ENCODE measurements at regions not wholly inside any gene's neighbourhood (a gene's known extent, or its start where the extent isn't known, plus 50 kb on each side); places are given as distances from the start of the nearest gene placed in this dataset.

- Histone ChIP-seq H3K36me3 (no peaks in the 10 kb centered on the region), H3K27ac (replicated peaks in 1 of 4) (no peak overlapping the region), H3K27me3 (peaks cover 0 to 6% (median 0%) of the 10 kb centered on the region in 4 donors), H3K9me3 (no peaks in the 10 kb centered on the region), H3K4me3 (no peak overlapping the region), H3K4me1 (peaks cover 0 to 6% (median 4%) of the 10 kb centered on the region in 4 donors)
- TF ChIP-seq EP300 (IDR thresholded peaks at IDR 0.05): no peak
- TF ChIP-seq POLR2AphosphoS5 (IDR thresholded peaks at IDR 0.05): no peak
- TF ChIP-seq, protein P1, sequence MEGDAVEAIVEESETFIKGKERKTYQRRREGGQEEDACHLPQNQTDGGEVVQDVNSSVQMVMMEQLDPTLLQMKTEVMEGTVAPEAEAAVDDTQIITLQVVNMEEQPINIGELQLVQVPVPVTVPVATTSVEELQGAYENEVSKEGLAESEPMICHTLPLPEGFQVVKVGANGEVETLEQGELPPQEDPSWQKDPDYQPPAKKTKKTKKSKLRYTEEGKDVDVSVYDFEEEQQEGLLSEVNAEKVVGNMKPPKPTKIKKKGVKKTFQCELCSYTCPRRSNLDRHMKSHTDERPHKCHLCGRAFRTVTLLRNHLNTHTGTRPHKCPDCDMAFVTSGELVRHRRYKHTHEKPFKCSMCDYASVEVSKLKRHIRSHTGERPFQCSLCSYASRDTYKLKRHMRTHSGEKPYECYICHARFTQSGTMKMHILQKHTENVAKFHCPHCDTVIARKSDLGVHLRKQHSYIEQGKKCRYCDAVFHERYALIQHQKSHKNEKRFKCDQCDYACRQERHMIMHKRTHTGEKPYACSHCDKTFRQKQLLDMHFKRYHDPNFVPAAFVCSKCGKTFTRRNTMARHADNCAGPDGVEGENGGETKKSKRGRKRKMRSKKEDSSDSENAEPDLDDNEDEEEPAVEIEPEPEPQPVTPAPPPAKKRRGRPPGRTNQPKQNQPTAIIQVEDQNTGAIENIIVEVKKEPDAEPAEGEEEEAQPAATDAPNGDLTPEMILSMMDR (IDR thresholded peaks at IDR 0.05): no peak
- no peak for TF ChIP-seq POLR2A (IDR thresholded peaks at IDR 0.05; ENCODE audit: low read depth)
- DNase-seq (ENCODE audit: extremely low spot score): peak; percentile 89
- 67% methylated on average over 2 of the region's 8 CpGs for WGBS
- intact Hi-C loops (cut with DNase I): no loop called here
Observed at GRCh38 chr9:129280623-129281271, 102.7 kb upstream of the IER5L start.

DNA sequence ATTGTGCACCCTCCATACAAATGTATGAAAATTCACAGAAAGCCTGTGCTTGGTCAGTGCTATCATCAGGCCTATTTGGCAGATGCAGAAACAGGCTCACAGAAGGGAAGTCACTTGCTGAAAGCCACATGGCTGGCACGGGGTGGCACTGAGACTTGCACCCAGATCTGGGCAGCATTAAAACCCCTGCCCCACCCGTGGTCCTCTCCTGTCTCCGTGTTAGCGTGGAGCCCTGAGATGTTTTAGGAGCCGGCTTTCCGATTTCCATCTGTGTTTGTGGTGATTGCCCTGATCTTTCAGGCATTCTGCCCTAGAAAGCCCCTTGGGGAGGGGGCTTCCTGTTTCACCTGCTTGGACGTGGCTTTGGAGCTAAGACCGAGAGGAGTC, 102.2 kb upstream of the IER5L start:
- peaks cover 0 to 6% (median 4%) of the 10 kb centered on the region in 4 donors for H3K4me1 ChIP-seq
- H3K36me3 ChIP-seq: no peaks in the 10 kb centered on the region
- no peaks in the 10 kb centered on the region for H3K9me3 ChIP-seq
- intact Hi-C loops (cut with DNase I): no loop called here
- peaks cover 0 to 10% (median 0%) of the 10 kb centered on the region in 4 donors for H3K27me3 ChIP-seq
- peak; percentile 53 for DNase-seq (ENCODE audit: extremely low spot score)
- no peak overlapping the region for H3K27ac ChIP-seq (replicated peaks in 1 of 4)
- H3K4me3 ChIP-seq: no peak overlapping the region
- 93% methylated on average over 8 of the region's 8 CpGs for WGBS
- TF ChIP-seq EP300 (IDR thresholded peaks at IDR 0.05) (no peak), POLR2AphosphoS5 (IDR thresholded peaks at IDR 0.05) (no peak), POLR2A (IDR thresholded peaks at IDR 0.05; ENCODE audit: low read depth) (no peak)
- TF ChIP-seq, protein P1 (IDR thresholded peaks at IDR 0.05): no peak

DNA sequence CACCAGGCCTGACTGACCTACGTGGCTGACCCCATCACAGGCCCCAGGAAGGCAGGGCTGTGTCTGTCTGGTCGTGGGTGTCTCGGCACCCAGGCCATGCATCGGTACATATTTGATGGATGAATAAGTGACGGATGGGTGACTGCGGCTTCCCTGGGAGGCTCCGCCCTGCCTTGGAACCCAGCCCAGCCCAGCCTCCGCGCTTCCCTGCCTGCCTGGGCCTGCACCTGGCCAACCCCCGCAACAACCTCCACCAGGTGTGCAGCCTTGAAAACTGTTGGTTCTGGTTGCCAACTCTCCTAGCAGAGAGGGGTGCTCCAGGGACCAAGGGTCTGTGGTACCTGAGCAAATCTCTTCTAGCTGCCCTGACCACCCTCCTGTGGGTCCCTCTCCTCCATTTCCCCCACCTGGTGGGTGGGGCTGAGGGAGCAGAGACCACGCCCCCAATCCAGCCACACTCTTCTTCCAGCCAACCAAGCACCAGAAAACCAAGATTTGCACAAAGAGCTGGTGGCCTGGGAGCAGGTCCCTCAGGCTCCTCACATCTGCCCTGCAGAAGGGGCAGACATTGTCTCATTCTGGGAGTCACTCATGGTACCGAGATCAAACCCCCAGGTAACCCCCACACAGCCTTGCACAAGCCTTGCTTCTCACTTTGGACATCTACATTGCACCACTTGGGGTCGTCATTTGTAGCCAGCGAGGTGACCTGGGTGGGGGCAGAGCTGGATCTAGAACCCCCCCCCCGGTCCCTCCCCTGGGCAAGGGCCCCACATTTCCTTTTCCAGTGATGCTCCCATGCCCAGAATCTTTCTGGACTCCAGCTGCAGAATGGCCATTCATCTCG, 100.6 kb upstream of the IER5L start:
- intact Hi-C loops (cut with DNase I): no loop called here
- Histone ChIP-seq H3K4me1 (peaks cover 0 to 5% (median 4%) of the 10 kb centered on the region in 4 donors), H3K9me3 (no peaks in the 10 kb centered on the region), H3K27ac (replicated peaks in 1 of 4) (no peak overlapping the region), H3K36me3 (no peaks in the 10 kb centered on the region), H3K4me3 (no peak overlapping the region), H3K27me3 (peaks cover 0 to 10% (median 0%) of the 10 kb centered on the region in 4 donors)
- 81% methylated on average over 5 of the region's 16 CpGs for WGBS
- TF ChIP-seq POLR2A (IDR thresholded peaks at IDR 0.05; ENCODE audit: low read depth): no peak
- TF ChIP-seq POLR2AphosphoS5 (IDR thresholded peaks at IDR 0.05): no peak
- TF ChIP-seq, protein P1 (IDR thresholded peaks at IDR 0.05): no peak
- TF ChIP-seq EP300 (IDR thresholded peaks at IDR 0.05): no peak
- DNase-seq (ENCODE audit: extremely low spot score): peak; percentile 68

DNA sequence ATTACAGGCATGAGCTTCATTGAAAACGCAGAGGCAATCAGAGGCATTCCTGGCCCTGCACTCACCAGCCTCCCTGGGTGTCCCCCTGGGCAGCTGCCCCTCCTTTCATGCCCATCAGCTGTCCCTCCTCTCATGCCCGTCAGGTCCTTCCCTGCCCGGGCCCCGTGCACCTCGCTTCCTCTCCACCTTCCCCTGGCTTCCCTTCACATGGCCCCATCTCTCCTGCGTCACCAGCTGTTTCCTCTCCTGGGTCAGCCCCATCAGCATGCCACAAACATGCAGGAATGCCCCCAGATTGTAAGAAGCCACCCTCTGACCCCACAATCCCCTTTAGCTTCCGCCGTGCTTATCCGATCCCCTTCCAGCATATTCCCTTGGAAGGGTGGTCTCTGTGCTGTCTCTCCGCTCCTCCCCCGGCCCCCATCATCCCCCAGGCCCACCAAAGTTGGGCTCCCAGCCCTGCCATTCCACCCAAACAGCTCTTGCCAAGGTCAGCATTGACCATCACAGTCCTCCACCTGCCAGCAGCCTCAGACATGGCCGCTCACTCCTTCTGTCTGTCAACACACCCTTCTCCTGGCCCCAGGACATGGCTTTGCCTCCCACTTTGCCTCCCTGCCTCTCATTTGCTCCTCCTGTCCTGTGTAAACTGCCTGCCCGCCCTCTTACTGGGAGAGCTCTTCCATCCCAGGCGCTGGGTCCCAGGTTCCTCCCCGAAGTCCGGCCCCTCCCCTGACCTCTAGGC, 98.6 kb upstream of the IER5L start:
- no peaks in the 10 kb centered on the region for H3K36me3 ChIP-seq
- H3K4me3 ChIP-seq: no peak overlapping the region
- WGBS: 84% methylated on average over 16 of the region's 16 CpGs
- no peak overlapping the region for H3K27ac ChIP-seq (replicated peaks in 1 of 4)
- no peak for TF ChIP-seq POLR2AphosphoS5 (IDR thresholded peaks at IDR 0.05)
- TF ChIP-seq, protein P1 (IDR thresholded peaks at IDR 0.05): no peak
- TF ChIP-seq EP300 (IDR thresholded peaks at IDR 0.05): no peak
- TF ChIP-seq POLR2A (IDR thresholded peaks at IDR 0.05; ENCODE audit: low read depth): no peak
- no peak for DNase-seq (ENCODE audit: extremely low spot score)
- peaks cover 0 to 10% (median 0%) of the 10 kb centered on the region in 4 donors for H3K27me3 ChIP-seq
- no peaks in the 10 kb centered on the region for H3K9me3 ChIP-seq
- intact Hi-C loops (cut with DNase I): no loop called here
- peaks cover 0 to 1% (median under 1%) of the 10 kb centered on the region in 4 donors for H3K4me1 ChIP-seq

All from esophagus muscularis mucosa (tissue), 4 donors.